HL-60 (cell line): ENCODE measurements at regions not wholly inside any gene's neighbourhood (a gene's known extent, or its start where the extent isn't known, plus 50 kb on each side); places are given as distances from the start of the nearest gene placed in this dataset.

Experiments
- DNase-seq, 2 experiments: peaks; one replicate each; pipeline ENCODE4 v3.0.0-alpha.2; 2010 to 2020; ENCODE audit warnings: low read depth in 1 of 2, low spot score in 1 of 2
- H3K27ac ChIP-seq: fragments of 250-450 bp; sonication (Bioruptor Pico); replicated peaks from 2 replicates; pipeline ENCODE4 v1.5.1; 2020; ENCODE audit warnings: mild to moderate bottlenecking, moderate library complexity
- H3K27me3 ChIP-seq: fragments of 250-450 bp; sonication (Bioruptor Pico); 2 replicates; pipeline ENCODE4 v1.5.1; 2021; ENCODE audit warnings: mild to moderate bottlenecking, moderate library complexity; ENCODE audit not compliant: insufficient read depth, poor library complexity, severe bottlenecking
- H3K4me3 ChIP-seq: replicated peaks from 2 replicates; pipeline ENCODE4 v1.5.1; 2011; ENCODE audit warnings: mild to moderate bottlenecking, control low read depth, low read length; ENCODE audit not compliant: insufficient read depth
- CTCF ChIP-seq: IDR thresholded peaks from one replicate; pipeline ENCODE4 v1.5.1; 2011; ENCODE audit warnings: low read length, control low read depth, inconsistent platforms; ENCODE audit not compliant: insufficient read depth
- GABPA ChIP-seq: IDR thresholded peaks from 2 replicates; pipeline ENCODE4 v1.6.1; 2012; ENCODE audit warnings: low read depth
- POLR2AphosphoS5 ChIP-seq: IDR thresholded peaks from 2 replicates; pipeline ENCODE4 v1.6.1; 2012; ENCODE audit warnings: low read depth
- SPI1 ChIP-seq: IDR thresholded peaks from 2 replicates; pipeline ENCODE4 v1.6.1; 2012; ENCODE audit warnings: low read depth, mild to moderate bottlenecking, borderline replicate concordance
- TF ChIP-seq, protein P1 (sequence below): IDR thresholded peaks from 2 replicates; pipeline ENCODE4 v1.6.1; 2012; ENCODE audit warnings: low read depth; ENCODE audit not compliant: insufficient replicate concordance

- Histone ChIP-seq H3K27me3 (no peaks in the 10 kb centered on the region), H3K4me3 (no peak overlapping the region), H3K27ac (no peak overlapping the region)
- no peak for DNase-seq
- TF ChIP-seq GABPA (no peak), CTCF (no peak), POLR2AphosphoS5 (no peak), SPI1 (no peak)
- TF ChIP-seq, protein P1, sequence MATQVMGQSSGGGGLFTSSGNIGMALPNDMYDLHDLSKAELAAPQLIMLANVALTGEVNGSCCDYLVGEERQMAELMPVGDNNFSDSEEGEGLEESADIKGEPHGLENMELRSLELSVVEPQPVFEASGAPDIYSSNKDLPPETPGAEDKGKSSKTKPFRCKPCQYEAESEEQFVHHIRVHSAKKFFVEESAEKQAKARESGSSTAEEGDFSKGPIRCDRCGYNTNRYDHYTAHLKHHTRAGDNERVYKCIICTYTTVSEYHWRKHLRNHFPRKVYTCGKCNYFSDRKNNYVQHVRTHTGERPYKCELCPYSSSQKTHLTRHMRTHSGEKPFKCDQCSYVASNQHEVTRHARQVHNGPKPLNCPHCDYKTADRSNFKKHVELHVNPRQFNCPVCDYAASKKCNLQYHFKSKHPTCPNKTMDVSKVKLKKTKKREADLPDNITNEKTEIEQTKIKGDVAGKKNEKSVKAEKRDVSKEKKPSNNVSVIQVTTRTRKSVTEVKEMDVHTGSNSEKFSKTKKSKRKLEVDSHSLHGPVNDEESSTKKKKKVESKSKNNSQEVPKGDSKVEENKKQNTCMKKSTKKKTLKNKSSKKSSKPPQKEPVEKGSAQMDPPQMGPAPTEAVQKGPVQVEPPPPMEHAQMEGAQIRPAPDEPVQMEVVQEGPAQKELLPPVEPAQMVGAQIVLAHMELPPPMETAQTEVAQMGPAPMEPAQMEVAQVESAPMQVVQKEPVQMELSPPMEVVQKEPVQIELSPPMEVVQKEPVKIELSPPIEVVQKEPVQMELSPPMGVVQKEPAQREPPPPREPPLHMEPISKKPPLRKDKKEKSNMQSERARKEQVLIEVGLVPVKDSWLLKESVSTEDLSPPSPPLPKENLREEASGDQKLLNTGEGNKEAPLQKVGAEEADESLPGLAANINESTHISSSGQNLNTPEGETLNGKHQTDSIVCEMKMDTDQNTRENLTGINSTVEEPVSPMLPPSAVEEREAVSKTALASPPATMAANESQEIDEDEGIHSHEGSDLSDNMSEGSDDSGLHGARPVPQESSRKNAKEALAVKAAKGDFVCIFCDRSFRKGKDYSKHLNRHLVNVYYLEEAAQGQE: no peak
Observed at GRCh38 chr4:86483773-86484172, 110.3 kb upstream of the PTPN13 start.

GRCh38 chr4:86484241-86484640, 109.9 kb upstream of the PTPN13 start:
- TF ChIP-seq SPI1 (no peak), POLR2AphosphoS5 (no peak), GABPA (no peak), CTCF (no peak)
- TF ChIP-seq, protein P1: no peak
- no peak for DNase-seq
- Histone ChIP-seq H3K27ac (no peak overlapping the region), H3K4me3 (no peak overlapping the region), H3K27me3 (no peaks in the 10 kb centered on the region)

- TF ChIP-seq CTCF (no peak), SPI1 (no peak), GABPA (no peak), POLR2AphosphoS5 (no peak)
- TF ChIP-seq, protein P1: no peak
- Histone ChIP-seq H3K27me3 (no peaks in the 10 kb centered on the region), H3K4me3 (no peak overlapping the region), H3K27ac (no peak overlapping the region)
- DNase-seq: no peak
Observed at GRCh38 chr4:86487738-86488348, 106.3 kb upstream of the PTPN13 start.
